ENCODE measurements at regions not wholly inside any gene's neighbourhood (a gene's known extent, or its start where the extent isn't known, plus 50 kb on each side); places are given as distances from the start of the nearest gene placed in this dataset.

GRCh38 chr16:6363396-6363795, 969.2 kb upstream of the RBFOX1 start:
- no peaks in the 10 kb centered on the region for H3F3A ChIP-seq (ENCODE audit: low read length, unreplicated experiment)
- H3K27ac ChIP-seq (ENCODE audit: low read length) = no peak overlapping the region
- no peak overlapping the region for H3K4me3 ChIP-seq (ENCODE audit: low read length)
- no peaks in the 10 kb centered on the region for H3K27me3 ChIP-seq (ENCODE audit: low read length)
- no peak for TF ChIP-seq EZH2 (IDR thresholded peaks at IDR 0.05; ENCODE audit: low read length, unreplicated experiment)
- TF ChIP-seq CTCF (conservative IDR thresholded peaks at IDR 0.05; ENCODE audit: low read depth, low read length) = no peak
- no peak for TF ChIP-seq EZH2phosphoT487 (IDR thresholded peaks at IDR 0.05; ENCODE audit: borderline replicate concordance, low read length)
- ATAC-seq (no peak), DNase-seq (no peak)
- no TSS peak for BruUV-seq (replicated peaks)
- H3K9me2 ChIP-seq (replicated peaks; ENCODE audit: low read length) = no peaks in the 10 kb centered on the region
- H3K4me2 ChIP-seq (ENCODE audit: low read length) = no peak overlapping the region
- H3K4me1 ChIP-seq (ENCODE audit: insufficient read depth, low read length) = no peaks in the 10 kb centered on the region
- POLR2A ChIA-PET (ENCODE audit: unreplicated experiment) = no interaction called here
- no peaks in the 10 kb centered on the region for H4K20me1 ChIP-seq (ENCODE audit: low read length)
- no peaks in the 10 kb centered on the region for H3K36me3 ChIP-seq (ENCODE audit: low read depth, low read length)
- no peaks in the 10 kb centered on the region for H3K9me3 ChIP-seq (ENCODE audit: low read length)
- no peak overlapping the region for H3K9ac ChIP-seq (ENCODE audit: low read length)
- CTCF ChIA-PET = no interaction called here
- no peak overlapping the region for H2AFZ ChIP-seq (ENCODE audit: low read length)
- no peaks in the 10 kb centered on the region for H3K79me2 ChIP-seq (ENCODE audit: low read length)
- intact Hi-C loops (cut with micrococcal nuclease) = no loop called here

GRCh38 chr16:6362321-6362720, 970.3 kb upstream of the RBFOX1 start:
- Histone ChIP-seq H4K20me1 (ENCODE audit: low read length) (no peaks in the 10 kb centered on the region), H3K27me3 (ENCODE audit: low read length) (no peaks in the 10 kb centered on the region), H2AFZ (ENCODE audit: low read length) (no peak overlapping the region), H3K9ac (ENCODE audit: low read length) (no peak overlapping the region), H3K36me3 (ENCODE audit: low read depth, low read length) (no peaks in the 10 kb centered on the region), H3K4me3 (ENCODE audit: low read length) (no peak overlapping the region), H3K4me1 (ENCODE audit: insufficient read depth, low read length) (no peaks in the 10 kb centered on the region), H3K9me3 (ENCODE audit: low read length) (no peaks in the 10 kb centered on the region), H3K79me2 (ENCODE audit: low read length) (no peaks in the 10 kb centered on the region), H3F3A (ENCODE audit: low read length, unreplicated experiment) (no peaks in the 10 kb centered on the region), H3K9me2 (replicated peaks; ENCODE audit: low read length) (no peaks in the 10 kb centered on the region), H3K4me2 (ENCODE audit: low read length) (no peak overlapping the region), H3K27ac (ENCODE audit: low read length) (no peak overlapping the region)
- CTCF ChIA-PET = no interaction called here
- BruUV-seq (replicated peaks) = no TSS peak
- POLR2A ChIA-PET (ENCODE audit: unreplicated experiment) = no interaction called here
- DNase-seq (no peak), ATAC-seq (no peak)
- intact Hi-C loops (cut with micrococcal nuclease) = no loop called here
- TF ChIP-seq CTCF (conservative IDR thresholded peaks at IDR 0.05; ENCODE audit: low read depth, low read length) (no peak), EZH2phosphoT487 (IDR thresholded peaks at IDR 0.05; ENCODE audit: borderline replicate concordance, low read length) (no peak), EZH2 (IDR thresholded peaks at IDR 0.05; ENCODE audit: low read length, unreplicated experiment) (no peak)

GRCh38 chr16:6360641-6361040, 972.0 kb upstream of the RBFOX1 start:
- ATAC-seq (no peak), DNase-seq (no peak)
- H3K4me1 ChIP-seq (ENCODE audit: insufficient read depth, low read length) = no peaks in the 10 kb centered on the region
- no peaks in the 10 kb centered on the region for H3K9me2 ChIP-seq (replicated peaks; ENCODE audit: low read length)
- no peaks in the 10 kb centered on the region for H4K20me1 ChIP-seq (ENCODE audit: low read length)
- H3K27ac ChIP-seq (ENCODE audit: low read length) = no peak overlapping the region
- no peak overlapping the region for H3K4me3 ChIP-seq (ENCODE audit: low read length)
- H3K36me3 ChIP-seq (ENCODE audit: low read depth, low read length) = no peaks in the 10 kb centered on the region
- TF ChIP-seq EZH2 (IDR thresholded peaks at IDR 0.05; ENCODE audit: low read length, unreplicated experiment) = no peak
- no peak for TF ChIP-seq CTCF (conservative IDR thresholded peaks at IDR 0.05; ENCODE audit: low read depth, low read length)
- no peak for TF ChIP-seq EZH2phosphoT487 (IDR thresholded peaks at IDR 0.05; ENCODE audit: borderline replicate concordance, low read length)
- no peak overlapping the region for H2AFZ ChIP-seq (ENCODE audit: low read length)
- CTCF ChIA-PET = no interaction called here
- H3K4me2 ChIP-seq (ENCODE audit: low read length) = no peak overlapping the region
- no peaks in the 10 kb centered on the region for H3K9me3 ChIP-seq (ENCODE audit: low read length)
- BruUV-seq (replicated peaks) = no TSS peak
- intact Hi-C loops (cut with micrococcal nuclease) = no loop called here
- H3K27me3 ChIP-seq (ENCODE audit: low read length) = no peaks in the 10 kb centered on the region
- POLR2A ChIA-PET (ENCODE audit: unreplicated experiment) = no interaction called here
- H3K79me2 ChIP-seq (ENCODE audit: low read length) = no peaks in the 10 kb centered on the region
- no peak overlapping the region for H3K9ac ChIP-seq (ENCODE audit: low read length)
- no peaks in the 10 kb centered on the region for H3F3A ChIP-seq (ENCODE audit: low read length, unreplicated experiment)
